Ascending aorta (tissue), 2 donors: ENCODE measurements at regions not wholly inside any gene's neighbourhood (a gene's known extent, or its start where the extent isn't known, plus 50 kb on each side); places are given as distances from the start of the nearest gene placed in this dataset.
"Not testable (repeated sequence)": the region's sequence is repeated elsewhere in the genome, so short reads cannot be mapped to it uniquely, and the experiment has no call there.

Experiments
- DNase-seq, 2 donors: peaks; one replicate each; pipeline ENCODE4 v3.0.0-alpha.2; 2019; ENCODE audit warnings: low spot score in 2 of 2
- H3K27ac ChIP-seq, 2 donors: fragments of 200-600 bp; sonication (generic); one replicate each; pipeline ENCODE4 v1.5.1; 2016 to 2017; ENCODE audit warnings: mild to moderate bottlenecking in 1 of 2
- H3K27me3 ChIP-seq: fragments of 200-600 bp; sonication (generic); one replicate; pipeline ENCODE4 v1.5.1; 2017
- H3K36me3 ChIP-seq, 2 donors: fragments of 200-600 bp; sonication (generic); one replicate each; pipeline ENCODE4 v1.5.1; 2016
- H3K4me1 ChIP-seq, 2 donors: fragments of 200-600 bp; sonication (generic); one replicate each; pipeline ENCODE4 v1.5.1; 2016 to 2017; ENCODE audit warnings: mild to moderate bottlenecking in 1 of 2
- H3K4me3 ChIP-seq, 2 donors: fragments of 200-600 bp; sonication (generic); one replicate each; pipeline ENCODE4 v1.5.1; 2016 to 2017; ENCODE audit warnings: mild to moderate bottlenecking in 1 of 2
- H3K9me3 ChIP-seq, 2 donors: fragments of 200-600 bp; sonication (generic); one replicate each; pipeline ENCODE4 v1.5.1; 2016
- CTCF ChIP-seq, 3 experiments: fragments of 200-600 bp in 2 of 3; fragments of 450-650 bp in 1 of 3; sonication (generic) in 2 of 3; IDR thresholded peaks; one replicate each; pipeline ENCODE4 v1.5.1; 2016 to 2019; ENCODE audit warnings: antibody characterized with exemption in 3 of 3, mild to moderate bottlenecking in 1 of 3, moderate library complexity in 1 of 3
- intact Hi-C: fragments of 100-400 bp; cut with DNase I; formaldehyde crosslinking; loops from one replicate; pipeline ENCODE4 v1.15.1; 2023

- no peaks in the 10 kb centered on the region for H3K36me3 ChIP-seq
- H3K27me3 ChIP-seq: no peaks in the 10 kb centered on the region
- no peak overlapping the region for H3K4me3 ChIP-seq
- no peaks in the 10 kb centered on the region for H3K9me3 ChIP-seq
- TF ChIP-seq CTCF (IDR thresholded peaks at IDR 0.05): no peak
- no peaks in the 10 kb centered on the region for H3K4me1 ChIP-seq
- no peak for DNase-seq
- intact Hi-C loops: no loop called here
- H3K27ac ChIP-seq: no peak overlapping the region
Measured at GRCh38 chr10:27341001-27341400, 100.4 kb upstream of the ACBD5 start.

- H3K27me3 ChIP-seq, H3K4me1 ChIP-seq, H3K4me3 ChIP-seq, DNase-seq, H3K9me3 ChIP-seq, H3K36me3 ChIP-seq, H3K27ac ChIP-seq, intact Hi-C loops: not testable (repeated sequence)
Measured at GRCh38 chr10:27335246-27335645, 94.6 kb upstream of the ACBD5 start.

- no peak overlapping the region for H3K4me3 ChIP-seq
- no peaks in the 10 kb centered on the region for H3K9me3 ChIP-seq
- no peak for TF ChIP-seq CTCF (IDR thresholded peaks at IDR 0.05)
- H3K27me3 ChIP-seq: no peaks in the 10 kb centered on the region
- no peaks in the 10 kb centered on the region for H3K4me1 ChIP-seq
- H3K36me3 ChIP-seq: no peaks in the 10 kb centered on the region
- no peak for DNase-seq
- H3K27ac ChIP-seq: no peak overlapping the region
- intact Hi-C loops: no loop called here
Measured at GRCh38 chr10:27330074-27330473, 89.5 kb upstream of the ACBD5 start.

GRCh38 chr10:27328946-27329345, 88.3 kb upstream of the ACBD5 start:
- Histone ChIP-seq H3K4me3 (no peak overlapping the region), H3K36me3 (no peaks in the 10 kb centered on the region), H3K27ac (no peak overlapping the region), H3K4me1 (no peaks in the 10 kb centered on the region), H3K27me3 (no peaks in the 10 kb centered on the region), H3K9me3 (no peaks in the 10 kb centered on the region)
- no peak for DNase-seq
- intact Hi-C loops: no loop called here
- no peak for TF ChIP-seq CTCF (IDR thresholded peaks at IDR 0.05)

GRCh38 chr10:27326748-27327147, 86.2 kb upstream of the ACBD5 start:
- H3K4me1 ChIP-seq, H3K27me3 ChIP-seq, H3K36me3 ChIP-seq, H3K4me3 ChIP-seq, H3K9me3 ChIP-seq, DNase-seq, intact Hi-C loops, H3K27ac ChIP-seq: not testable (repeated sequence)

GRCh38 chr10:27319752-27320431, 79.3 kb upstream of the ACBD5 start:
- DNase-seq: peak; percentile 49 to 83
- no peaks in the 10 kb centered on the region for H3K27me3 ChIP-seq
- H3K4me1 ChIP-seq: peaks cover 0 to 3% of the 10 kb centered on the region in 2 donors
- no peaks in the 10 kb centered on the region for H3K36me3 ChIP-seq
- no peak for TF ChIP-seq CTCF (IDR thresholded peaks at IDR 0.05)
- H3K27ac ChIP-seq: peak overlapping the region; percentile 27 to 67
- intact Hi-C loops: loop anchor here (5.0 kb wide), 1 partner anchor 748 kb away; no protein-coding TSS in a partner anchor
- H3K9me3 ChIP-seq: no peaks in the 10 kb centered on the region
- H3K4me3 ChIP-seq: peak overlapping the region; percentile 9 to 54

GRCh38 chr10:27319139-27319538, 78.5 kb upstream of the ACBD5 start:
- H3K9me3 ChIP-seq, DNase-seq, H3K36me3 ChIP-seq, H3K4me1 ChIP-seq, H3K4me3 ChIP-seq, intact Hi-C loops, H3K27me3 ChIP-seq: not testable (repeated sequence)
- peak overlapping the region; percentile 27 to 67 for H3K27ac ChIP-seq

GRCh38 chr10:27315082-27315481, 74.5 kb upstream of the ACBD5 start:
- H3K9me3 ChIP-seq, H3K4me1 ChIP-seq, intact Hi-C loops, H3K4me3 ChIP-seq, DNase-seq, H3K36me3 ChIP-seq, H3K27me3 ChIP-seq, H3K27ac ChIP-seq: not testable (repeated sequence)

GRCh38 chr10:27313586-27313985, 73.0 kb upstream of the ACBD5 start:
- H3K27ac ChIP-seq, H3K4me3 ChIP-seq, DNase-seq, intact Hi-C loops, H3K36me3 ChIP-seq, H3K4me1 ChIP-seq, H3K27me3 ChIP-seq, H3K9me3 ChIP-seq: not testable (repeated sequence)
